ENCODE measurements at regions not wholly inside any gene's neighbourhood (a gene's known extent, or its start where the extent isn't known, plus 50 kb on each side); places are given as distances from the start of the nearest gene placed in this dataset.
A peak's percentile ranks its signal among the peaks of the same experiment; 100 is the strongest.

- DNase-seq (ENCODE audit: low read depth), result no peak
Observed at GRCh38 chr14:42370056-42370455, 763.4 kb downstream of the LRFN5 start.

DNA sequence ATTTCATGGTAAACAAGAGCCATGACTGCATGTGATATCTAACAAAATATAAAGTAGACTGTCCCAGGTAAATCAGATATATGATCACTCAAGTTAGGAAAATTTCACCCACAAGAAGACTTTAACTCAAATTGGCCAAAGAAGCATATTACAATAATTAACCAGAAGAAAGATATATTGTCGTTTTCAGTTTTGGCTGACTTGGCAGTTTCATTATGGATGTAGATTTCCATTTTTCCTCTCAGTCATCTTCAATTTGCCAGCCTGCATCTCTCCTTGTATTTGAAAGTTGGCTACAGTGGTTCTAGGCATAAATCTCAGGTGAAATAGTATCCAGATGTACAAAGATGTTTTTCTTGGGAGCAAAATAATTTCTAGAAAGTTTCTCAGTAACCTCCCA is 761.6 kb downstream of the LRFN5 start:
- DNase-seq (ENCODE audit: low read depth), result no peak

GRCh38 chr14:42353315-42353714 is 746.6 kb downstream of the LRFN5 start:
- no peak for DNase-seq (ENCODE audit: low read depth)

- DNase-seq (ENCODE audit: low read depth), result no peak
Observed at GRCh38 chr14:42335918-42336317, 729.2 kb downstream of the LRFN5 start.

- DNase-seq (ENCODE audit: low read depth), result no peak
Observed at GRCh38 chr14:42334931-42335330, 728.3 kb downstream of the LRFN5 start.

GRCh38 chr14:42323426-42323825 is 716.8 kb downstream of the LRFN5 start:
- no peak for DNase-seq (ENCODE audit: low read depth)

DNA sequence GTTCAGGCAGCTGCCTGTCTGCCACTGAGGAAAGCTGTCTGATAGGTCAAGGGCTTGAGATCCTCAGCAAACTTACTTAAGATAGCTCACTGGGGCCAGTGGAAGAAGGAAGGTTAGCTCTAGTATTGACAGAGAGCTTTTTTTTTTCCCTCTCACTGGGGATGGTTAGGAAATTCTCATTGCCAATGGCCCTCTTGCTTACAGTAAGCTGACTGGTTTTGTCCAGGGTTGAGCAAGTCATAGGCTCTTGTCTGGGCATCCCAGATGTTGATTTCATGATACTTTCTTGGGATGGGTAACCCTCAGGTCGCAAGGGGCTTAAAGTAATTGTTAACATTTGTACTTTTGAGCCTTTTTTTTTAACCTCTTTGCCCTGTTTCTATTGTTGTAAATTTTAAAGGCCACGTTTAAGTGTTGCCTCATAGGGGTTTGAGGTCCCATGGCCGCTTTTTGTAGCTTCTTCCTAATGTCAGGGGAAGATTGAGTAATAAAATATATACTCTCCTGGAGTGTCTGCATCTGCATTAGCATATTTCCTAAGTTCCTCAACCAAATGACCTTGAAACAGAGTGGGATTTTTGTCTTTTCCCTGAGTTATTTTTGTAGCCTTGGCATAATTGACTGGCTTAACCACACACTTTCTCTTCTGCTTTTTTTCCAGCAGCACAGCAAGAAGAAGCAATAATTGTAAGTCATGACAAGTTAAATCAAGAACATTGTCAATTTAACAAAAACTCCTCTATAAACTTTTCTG is 716.0 kb downstream of the LRFN5 start:
- DNase-seq (ENCODE audit: low read depth), result no peak

- peak; percentile 26 for DNase-seq (ENCODE audit: low read depth)
Observed at GRCh38 chr14:42319996-42320395, 713.3 kb downstream of the LRFN5 start.

- no peak for DNase-seq (ENCODE audit: low read depth)
Observed at GRCh38 chr14:42316693-42317092, 710.0 kb downstream of the LRFN5 start.

DNA sequence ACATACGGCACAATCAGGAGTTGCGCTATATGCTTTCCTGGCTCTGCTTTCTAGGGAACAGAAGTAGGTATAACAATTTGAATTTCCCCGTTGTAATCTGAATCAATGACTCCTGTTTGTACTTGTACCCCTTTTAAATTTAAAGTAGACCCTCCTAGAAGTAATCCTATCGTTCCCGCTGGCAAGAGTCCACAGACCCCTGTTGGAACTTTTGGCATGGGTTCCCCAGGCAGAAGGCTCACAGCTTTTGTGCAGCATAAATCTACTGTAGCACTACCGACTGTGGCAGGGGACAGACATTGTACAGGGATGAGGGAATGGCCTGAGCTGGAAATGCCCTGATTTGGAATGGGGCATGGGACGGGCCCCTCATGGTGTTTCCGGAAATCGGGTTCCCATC is 705.2 kb downstream of the LRFN5 start:
- DNase-seq (ENCODE audit: low read depth), result no peak

DNA sequence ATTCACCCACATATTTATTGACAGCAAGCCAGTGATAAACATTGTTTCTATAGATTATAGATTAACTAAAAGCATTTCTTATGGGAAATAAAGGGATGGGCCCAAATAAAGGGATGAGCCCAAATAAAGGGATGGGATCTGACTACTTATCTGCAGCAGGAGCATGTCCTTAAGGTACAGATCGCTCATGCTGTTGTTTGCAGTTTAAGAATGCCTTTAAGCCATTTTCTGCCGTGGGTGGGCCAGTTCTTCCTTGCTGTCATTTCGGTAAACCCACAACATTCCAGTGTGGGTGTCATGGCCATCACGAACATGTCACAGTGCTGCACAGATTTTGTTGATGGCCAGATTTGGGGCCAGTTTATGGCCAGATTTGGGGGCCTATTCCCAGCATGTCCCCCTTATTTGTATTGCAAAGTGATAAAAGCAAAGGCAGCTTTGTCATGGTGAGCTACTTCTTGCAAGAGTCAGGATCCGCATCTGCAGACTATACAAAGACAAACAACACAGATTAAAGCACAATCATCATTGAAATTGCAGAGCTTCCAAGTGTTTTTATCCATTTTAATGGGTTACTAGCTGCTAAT is 700.7 kb downstream of the LRFN5 start:
- no peak for DNase-seq (ENCODE audit: low read depth)

DNA sequence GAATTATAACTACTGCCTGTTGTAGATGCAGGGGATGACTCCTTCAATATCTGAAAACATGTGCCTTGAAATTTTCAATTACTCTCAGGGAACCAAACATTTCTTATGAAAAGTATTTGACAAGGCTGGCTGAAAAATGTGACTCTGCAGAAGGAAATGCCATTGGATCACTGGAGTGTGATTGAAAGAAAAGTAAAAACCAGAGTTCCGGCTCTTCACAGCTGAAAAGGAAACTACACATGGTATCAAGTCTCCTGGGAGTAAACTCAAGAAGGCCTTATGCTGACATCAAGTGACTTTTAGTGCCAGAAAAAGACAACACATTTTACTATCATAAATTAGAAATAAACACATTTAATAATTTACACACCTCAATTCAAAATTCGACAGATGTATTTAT is 693.0 kb downstream of the LRFN5 start:
- DNase-seq (ENCODE audit: low read depth), result no peak

DNA sequence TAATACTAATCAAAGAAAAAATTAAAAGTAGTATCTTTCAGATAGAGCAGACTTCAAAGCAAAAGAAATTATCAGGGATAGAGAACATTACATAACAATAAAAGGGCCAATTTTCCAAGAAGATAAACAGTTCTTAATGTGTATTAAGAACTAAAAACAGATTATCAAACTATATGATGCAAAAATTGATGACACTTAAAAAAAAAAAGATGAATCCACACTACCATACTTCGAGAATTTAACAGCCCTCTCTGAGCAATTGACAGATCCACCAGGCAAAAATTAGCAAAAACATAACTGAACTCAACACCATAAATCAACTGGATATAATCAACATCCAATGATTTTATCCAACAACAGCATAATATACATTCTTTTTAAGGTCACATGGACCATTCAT is 686.5 kb downstream of the LRFN5 start:
- no peak for DNase-seq (ENCODE audit: low read depth)

GRCh38 chr14:42277840-42278239 is 671.2 kb downstream of the LRFN5 start:
- DNase-seq (ENCODE audit: low read depth), result no peak

DNA sequence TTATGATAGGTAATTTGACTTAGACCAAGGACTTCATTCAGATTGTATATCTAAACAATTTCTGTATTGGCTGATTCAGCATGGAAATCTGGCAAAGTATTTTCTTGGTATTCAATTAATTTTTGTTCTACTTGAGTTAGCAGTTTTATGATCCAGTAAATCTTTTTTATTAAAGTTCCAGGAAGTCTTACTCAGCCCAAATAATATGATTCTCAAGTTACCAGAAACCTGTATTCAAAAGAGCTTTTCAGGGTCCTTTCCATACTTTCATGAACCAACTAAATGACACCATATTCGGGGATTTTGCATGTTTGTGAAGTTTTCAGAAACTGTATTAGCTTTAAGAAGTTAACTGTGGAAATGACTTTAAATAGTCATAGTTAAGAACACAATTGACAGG is 662.6 kb downstream of the LRFN5 start:
- DNase-seq (ENCODE audit: low read depth), result no peak

DNA sequence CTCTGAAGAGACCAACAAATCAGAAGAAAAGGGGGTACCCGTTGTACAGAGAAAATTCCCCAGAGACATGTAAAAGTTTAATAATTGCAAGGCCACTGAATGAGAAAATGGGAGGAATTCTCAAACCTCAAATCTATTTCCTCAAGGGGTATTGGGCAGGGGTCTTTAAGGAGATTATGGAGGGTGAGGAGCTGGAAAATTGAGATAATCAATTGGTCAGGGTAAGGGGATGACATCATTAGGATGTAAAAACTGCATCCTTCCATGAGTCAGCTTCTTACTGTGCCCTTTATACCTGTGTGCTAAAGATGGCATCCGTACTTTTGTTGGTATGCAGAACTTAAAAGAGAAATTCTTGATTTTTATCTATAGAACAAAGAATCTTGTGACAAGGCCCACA is 641.5 kb downstream of the LRFN5 start:
- no peak for DNase-seq (ENCODE audit: low read depth)

DNA sequence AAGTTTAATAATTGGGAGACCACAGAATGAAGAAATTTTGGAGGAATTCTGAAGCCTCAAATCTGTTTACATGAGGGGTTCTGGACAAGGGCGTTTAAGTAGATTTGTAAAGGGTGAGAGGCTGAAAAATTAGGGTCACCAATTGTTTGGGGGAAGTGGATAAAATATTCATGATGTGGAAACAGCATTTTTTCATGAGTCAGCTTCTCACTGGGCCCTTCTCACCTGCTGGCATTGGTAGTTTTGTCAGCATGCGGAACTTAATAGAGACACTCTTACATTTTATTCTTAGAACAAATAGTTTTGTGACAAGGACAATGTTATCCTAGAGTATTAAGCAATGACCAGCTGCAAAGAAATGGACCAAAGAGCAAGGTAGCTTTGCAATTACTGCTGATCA is 634.4 kb downstream of the LRFN5 start:
- no peak for DNase-seq (ENCODE audit: low read depth)

DNA sequence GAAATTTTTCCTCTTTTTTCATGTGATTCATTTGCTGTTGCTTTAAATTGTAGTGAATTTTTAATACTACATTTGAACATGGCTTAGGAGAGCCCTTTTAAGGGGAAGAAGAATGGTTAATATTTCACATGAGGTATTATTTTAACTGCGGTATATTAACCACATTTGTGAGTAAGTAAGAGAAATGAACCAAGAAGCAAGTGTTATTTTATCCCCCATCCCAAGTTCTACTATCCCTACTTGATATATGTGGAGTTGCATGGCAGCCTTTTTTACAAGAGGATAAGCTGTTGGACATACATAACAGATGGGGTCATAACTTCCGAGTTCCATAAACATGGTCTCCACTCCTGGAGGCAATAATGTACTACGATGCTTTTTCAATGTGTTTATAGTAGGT is 623.3 kb downstream of the LRFN5 start:
- no peak for DNase-seq (ENCODE audit: low read depth)

GRCh38 chr14:42229294-42229693 is 622.6 kb downstream of the LRFN5 start:
- no peak for DNase-seq (ENCODE audit: low read depth)

DNA sequence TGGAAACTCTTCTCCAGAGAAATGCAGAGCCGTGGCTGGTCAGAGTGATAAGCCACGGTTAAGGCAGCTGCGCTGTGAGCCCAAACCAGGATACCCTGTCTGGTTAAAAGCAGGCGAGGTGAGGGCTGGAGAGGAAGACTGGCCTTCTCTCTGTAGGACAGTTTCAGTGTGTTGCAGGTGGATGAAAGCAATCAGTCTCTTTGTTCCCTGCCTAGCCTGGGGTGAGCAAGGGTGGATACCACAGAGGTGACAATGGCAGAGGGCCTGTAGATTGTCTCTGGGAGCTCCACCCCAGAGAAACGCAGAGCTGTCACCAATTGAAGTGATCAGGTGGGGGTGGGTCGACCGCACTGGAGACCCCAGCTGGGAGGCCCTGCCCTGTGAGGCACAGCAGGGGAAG is 621.9 kb downstream of the LRFN5 start:
- no peak for DNase-seq (ENCODE audit: low read depth)

- DNase-seq (ENCODE audit: low read depth), result peak; percentile 8
Observed at GRCh38 chr14:42224053-42224888, 617.6 kb downstream of the LRFN5 start.

DNA sequence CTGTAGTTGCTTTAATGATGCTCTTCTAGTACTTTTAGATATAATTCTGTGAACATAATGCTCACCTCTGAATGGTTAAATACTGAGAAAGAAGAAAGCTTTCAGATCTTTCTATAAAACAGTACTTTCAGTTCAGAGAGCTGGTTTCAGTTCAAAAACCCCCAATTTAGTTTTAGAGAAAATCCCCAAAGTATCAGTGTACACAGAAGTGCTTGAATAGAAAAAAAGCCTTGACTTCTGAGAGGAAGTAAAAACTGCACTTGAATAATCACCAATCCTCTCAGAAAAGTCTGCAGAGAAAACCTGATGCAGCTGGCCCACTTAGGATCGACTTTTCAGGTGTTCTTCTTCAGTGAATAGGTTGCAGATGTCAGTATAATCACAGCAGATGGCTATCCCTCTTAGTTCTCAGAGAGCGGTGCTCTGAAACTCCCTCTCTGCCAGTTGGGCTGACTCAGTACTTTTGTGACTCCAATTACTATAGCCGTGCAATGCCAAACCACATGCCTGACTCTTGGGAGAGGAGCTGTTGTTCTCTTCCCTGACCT is 616.3 kb downstream of the LRFN5 start:
- DNase-seq (ENCODE audit: low read depth), result no peak

DNA sequence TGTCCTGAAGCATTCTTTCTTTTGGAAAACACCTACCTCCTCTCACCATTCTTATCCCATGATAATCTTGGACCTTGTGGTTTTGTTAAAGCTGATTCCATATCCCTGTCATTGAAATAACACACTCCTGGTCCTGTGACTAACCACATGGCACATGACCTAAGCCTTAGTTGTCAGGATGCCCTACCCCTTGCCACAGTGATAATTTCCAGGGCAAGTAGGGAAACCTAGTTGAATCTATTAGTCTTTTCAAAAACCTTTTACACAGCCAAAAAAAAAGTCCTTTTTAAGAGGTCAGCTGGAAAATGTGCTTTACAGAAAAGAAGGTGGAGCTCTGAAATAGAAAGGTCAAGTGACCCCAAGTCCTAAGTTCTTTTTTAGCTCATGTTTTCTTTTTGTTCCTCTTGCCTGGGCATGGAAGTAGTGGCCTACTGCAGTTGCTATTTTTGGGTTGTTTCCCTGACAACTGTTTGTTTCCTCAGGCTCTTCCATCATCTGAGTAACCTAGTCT is 608.4 kb downstream of the LRFN5 start:
- DNase-seq (ENCODE audit: low read depth), result no peak
